Smooth muscle cell (in vitro differentiated cells): ENCODE measurements at regions not wholly inside any gene's neighbourhood (a gene's known extent, or its start where the extent isn't known, plus 50 kb on each side); places are given as distances from the start of the nearest gene placed in this dataset.

ENCODE experiments used
- DNase-seq: peaks from one replicate; lab custom pipeline; 2025; ENCODE audit not compliant: unreplicated experiment; lab: John Stamatoyannopoulos, UW
- H2AFZ ChIP-seq: fragments of 200-600 bp; sonication (generic); 2 replicates; pipeline ENCODE4 v1.6.0; 2016; ENCODE audit warnings: antibody characterized with exemption, low read depth, mild to moderate bottlenecking
- H3F3A ChIP-seq: fragments of 200-600 bp; sonication (generic); 2 replicates; pipeline ENCODE4 v1.6.0; 2017; ENCODE audit warnings: antibody characterized with exemption, low read depth
- H3K27ac ChIP-seq: fragments of 200-600 bp; sonication (generic); 2 replicates; pipeline ENCODE4 v1.5.1; 2016; ENCODE audit warnings: low read depth, mild to moderate bottlenecking
- H3K27me3 ChIP-seq: fragments of 200-600 bp; sonication (generic); 2 replicates; pipeline ENCODE4 v1.6.1; 2016; ENCODE audit warnings: low read depth, mild to moderate bottlenecking
- H3K36me3 ChIP-seq: fragments of 200-600 bp; sonication (generic); 2 replicates; pipeline ENCODE4 v1.5.1; 2016; ENCODE audit warnings: low read depth
- H3K4me1 ChIP-seq: fragments of 200-600 bp; sonication (generic); 2 replicates; pipeline ENCODE4 v1.5.1; 2016; ENCODE audit warnings: low read depth
- H3K4me2 ChIP-seq: fragments of 200-600 bp; sonication (generic); 2 replicates; pipeline ENCODE4 v1.6.0; 2016; ENCODE audit warnings: mild to moderate bottlenecking
- H3K4me3 ChIP-seq: fragments of 200-600 bp; sonication (generic); 2 replicates; pipeline ENCODE4 v1.5.1; 2016; ENCODE audit warnings: mild to moderate bottlenecking
- H3K79me2 ChIP-seq: fragments of 200-600 bp; sonication (generic); 2 replicates; pipeline ENCODE4 v1.6.0; 2016; ENCODE audit warnings: low read depth, mild to moderate bottlenecking
- H3K9ac ChIP-seq: fragments of 200-600 bp; sonication (generic); 2 replicates; pipeline ENCODE4 v1.6.0; 2016; ENCODE audit warnings: low read depth
- H3K9me3 ChIP-seq: fragments of 200-600 bp; sonication (generic); replicated peaks from 2 replicates; pipeline ENCODE4 v1.5.1; 2016; ENCODE audit warnings: low read depth
- H4K20me1 ChIP-seq: fragments of 200-600 bp; sonication (generic); 2 replicates; pipeline ENCODE4 v1.6.0; 2016; ENCODE audit warnings: low read depth
- CTCF ChIP-seq: fragments of 200-600 bp; sonication (generic); IDR thresholded peaks from 2 replicates; pipeline ENCODE4 v1.5.1; 2017; ENCODE audit warnings: borderline replicate concordance, mild to moderate bottlenecking, antibody characterized with exemption; ENCODE audit not compliant: insufficient read depth, poor library complexity, severe bottlenecking
- WGBS: methylation state at CpG from one replicate; pipeline ENCODE4 v1.1.7; 2016; ENCODE audit warnings: low lambda C conversion rate; 5-methylcytosine and 5-hydroxymethylcytosine counted together

- no peak overlapping the region for H3K27ac ChIP-seq
- no peaks in the 10 kb centered on the region for H3K36me3 ChIP-seq
- 30% methylated on average over 5 of the region's 5 CpGs for WGBS
- no peak overlapping the region for H3K4me2 ChIP-seq
- H3K4me1 ChIP-seq: no peaks in the 10 kb centered on the region
- peak; percentile 28 for TF ChIP-seq CTCF
- H3K4me3 ChIP-seq: no peak overlapping the region
- H3K79me2 ChIP-seq: no peaks in the 10 kb centered on the region
- peaks cover 6% of the 10 kb centered on the region for H3K27me3 ChIP-seq
- no peak overlapping the region for H2AFZ ChIP-seq
- no peak for DNase-seq
- H3K9ac ChIP-seq: no peak overlapping the region
- no peaks in the 10 kb centered on the region for H4K20me1 ChIP-seq
- no peaks in the 10 kb centered on the region for H3F3A ChIP-seq
- no peaks in the 10 kb centered on the region for H3K9me3 ChIP-seq
Measured at GRCh38 chr12:17976202-17976601, 113.8 kb downstream of the RERGL start.

DNA sequence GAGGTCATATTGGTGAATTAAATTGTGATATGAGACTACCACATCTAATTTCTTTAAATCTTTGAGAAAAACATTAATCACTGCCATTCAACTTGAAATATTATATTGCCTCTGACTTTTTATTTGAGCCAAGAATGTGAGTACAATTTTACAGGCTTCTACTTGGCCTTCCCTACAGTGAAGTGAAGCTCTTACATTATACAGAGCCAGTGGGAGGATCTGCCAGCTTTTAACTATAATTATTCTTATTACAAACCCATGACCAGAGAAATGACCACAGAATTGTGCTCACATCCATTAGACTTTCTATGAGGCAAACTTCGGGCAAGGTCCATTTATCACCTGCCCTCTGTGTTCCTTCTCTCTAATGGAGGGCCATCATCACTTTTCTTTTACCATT, 114.2 kb downstream of the RERGL start:
- H3K9ac ChIP-seq: no peak overlapping the region
- no peaks in the 10 kb centered on the region for H4K20me1 ChIP-seq
- H3F3A ChIP-seq: no peaks in the 10 kb centered on the region
- H3K79me2 ChIP-seq: no peaks in the 10 kb centered on the region
- H3K4me3 ChIP-seq: no peak overlapping the region
- DNase-seq: no peak
- H3K9me3 ChIP-seq: no peaks in the 10 kb centered on the region
- H2AFZ ChIP-seq: no peak overlapping the region
- WGBS: 73% methylated on average over 1 of the region's 1 CpG
- H3K27me3 ChIP-seq: peaks cover 1% of the 10 kb centered on the region
- H3K4me1 ChIP-seq: no peaks in the 10 kb centered on the region
- H3K27ac ChIP-seq: no peak overlapping the region
- TF ChIP-seq CTCF: no peak
- no peak overlapping the region for H3K4me2 ChIP-seq
- no peaks in the 10 kb centered on the region for H3K36me3 ChIP-seq

GRCh38 chr12:17975239-17975638, 114.8 kb downstream of the RERGL start:
- no peaks in the 10 kb centered on the region for H3K27me3 ChIP-seq
- no peak overlapping the region for H3K9ac ChIP-seq
- no peaks in the 10 kb centered on the region for H3K4me1 ChIP-seq
- H3K9me3 ChIP-seq: no peaks in the 10 kb centered on the region
- H3K27ac ChIP-seq: no peak overlapping the region
- no peak overlapping the region for H2AFZ ChIP-seq
- no peaks in the 10 kb centered on the region for H3K79me2 ChIP-seq
- no peak for DNase-seq
- H3K4me2 ChIP-seq: no peak overlapping the region
- no peak overlapping the region for H3K4me3 ChIP-seq
- H3K36me3 ChIP-seq: no peaks in the 10 kb centered on the region
- no peaks in the 10 kb centered on the region for H3F3A ChIP-seq
- TF ChIP-seq CTCF: no peak
- WGBS: 98% methylated on average over 2 of the region's 2 CpGs
- no peaks in the 10 kb centered on the region for H4K20me1 ChIP-seq

GRCh38 chr12:17971850-17972249, 118.1 kb downstream of the RERGL start:
- Histone ChIP-seq H2AFZ (no peak overlapping the region), H3F3A (no peaks in the 10 kb centered on the region), H3K36me3 (no peaks in the 10 kb centered on the region), H3K27ac (no peak overlapping the region), H4K20me1 (no peaks in the 10 kb centered on the region), H3K9ac (no peak overlapping the region), H3K4me2 (no peak overlapping the region), H3K27me3 (no peaks in the 10 kb centered on the region), H3K79me2 (no peaks in the 10 kb centered on the region), H3K4me3 (no peak overlapping the region), H3K4me1 (no peaks in the 10 kb centered on the region), H3K9me3 (no peaks in the 10 kb centered on the region)
- no peak for TF ChIP-seq CTCF
- no peak for DNase-seq
- 80% methylated on average over 1 of the region's 1 CpG for WGBS
